GM12865 (cell line): ENCODE measurements at regions not wholly inside any gene's neighbourhood (a gene's known extent, or its start where the extent isn't known, plus 50 kb on each side); places are given as distances from the start of the nearest gene placed in this dataset.

Source experiments
- DNase-seq: peaks from one replicate; pipeline ENCODE4 v3.0.0; 2010; ENCODE audit warnings: low read depth
- H3K4me3 ChIP-seq: 2 replicates; pipeline ENCODE4 v1.5.1; 2011; ENCODE audit warnings: mild to moderate bottlenecking, low read depth, low read length, control low read depth
- CTCF ChIP-seq: IDR thresholded peaks from 2 replicates; pipeline ENCODE4 v1.5.1; 2011; ENCODE audit warnings: low read length, control low read depth, low read depth, inconsistent platforms; ENCODE audit not compliant: insufficient read depth; ENCODE audit errors: missing control alignments

GRCh38 chr2:144650907-144651306 lies 131.0 kb upstream of the ZEB2 start:
- no peak for TF ChIP-seq CTCF
- no peak overlapping the region for H3K4me3 ChIP-seq
- no peak for DNase-seq

GRCh38 chr2:144648837-144649465 lies 129.0 kb upstream of the ZEB2 start:
- no peak for TF ChIP-seq CTCF
- no peak for DNase-seq
- H3K4me3 ChIP-seq: no peak overlapping the region

- H3K4me3 ChIP-seq: no peak overlapping the region
- no peak for DNase-seq
- no peak for TF ChIP-seq CTCF
Measured at GRCh38 chr2:144645083-144645778, 125.3 kb upstream of the ZEB2 start.

GRCh38 chr2:144644549-144644948 lies 124.6 kb upstream of the ZEB2 start:
- DNase-seq: no peak
- TF ChIP-seq CTCF: no peak
- no peak overlapping the region for H3K4me3 ChIP-seq

GRCh38 chr2:144643537-144644336 lies 123.8 kb upstream of the ZEB2 start:
- no peak for DNase-seq
- no peak for TF ChIP-seq CTCF
- H3K4me3 ChIP-seq: no peak overlapping the region

GRCh38 chr2:144642856-144643255 lies 122.9 kb upstream of the ZEB2 start:
- no peak for DNase-seq
- TF ChIP-seq CTCF: no peak
- H3K4me3 ChIP-seq: no peak overlapping the region
